HG03354 (cell line): ENCODE measurements at regions not wholly inside any gene's neighbourhood (a gene's known extent, or its start where the extent isn't known, plus 50 kb on each side); places are given as distances from the start of the nearest gene placed in this dataset.
"Not testable (repeated sequence)": the region's sequence is repeated elsewhere in the genome, so short reads cannot be mapped to it uniquely, and the experiment has no call there.

Source experiments
- ATAC-seq: cut with Tn5 transposase; IDR thresholded peaks from one replicate; pipeline ENCODE4 v1.9.1; 2021; ENCODE audit warnings: mild to moderate bottlenecking; ENCODE audit not compliant: unreplicated experiment, poor library complexity, severe bottlenecking

- no peak for ATAC-seq
These were observed 915.4 kb upstream of the FBXO33 start for GRCh38 chr14:40347675-40348074.

- no peak for ATAC-seq
These were observed 914.0 kb upstream of the FBXO33 start for GRCh38 chr14:40346275-40346674.

- no peak for ATAC-seq
These were observed 913.1 kb upstream of the FBXO33 start for GRCh38 chr14:40345334-40345733.

DNA sequence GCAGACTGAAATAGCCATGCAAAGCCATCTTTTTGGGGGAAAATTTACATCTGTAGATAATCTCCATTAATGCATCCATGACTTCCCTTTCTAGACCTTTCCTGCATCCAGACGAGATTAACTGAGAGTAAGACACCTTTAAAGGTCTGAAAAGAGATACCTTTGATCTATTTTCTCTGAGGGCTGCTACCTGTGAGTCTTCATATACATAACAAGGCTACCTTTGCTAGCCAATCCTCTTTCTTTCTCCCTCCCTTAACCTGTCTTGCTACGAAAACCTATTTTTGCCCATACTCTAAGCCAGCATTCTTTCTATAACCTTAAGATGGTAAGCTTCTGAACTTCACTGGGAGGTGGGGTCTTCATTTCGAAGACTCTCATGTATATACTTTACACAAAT, 908.5 kb upstream of the FBXO33 start:
- ATAC-seq, result no peak

- no peak for ATAC-seq
These were observed 904.6 kb upstream of the FBXO33 start for GRCh38 chr14:40336846-40337245.

DNA sequence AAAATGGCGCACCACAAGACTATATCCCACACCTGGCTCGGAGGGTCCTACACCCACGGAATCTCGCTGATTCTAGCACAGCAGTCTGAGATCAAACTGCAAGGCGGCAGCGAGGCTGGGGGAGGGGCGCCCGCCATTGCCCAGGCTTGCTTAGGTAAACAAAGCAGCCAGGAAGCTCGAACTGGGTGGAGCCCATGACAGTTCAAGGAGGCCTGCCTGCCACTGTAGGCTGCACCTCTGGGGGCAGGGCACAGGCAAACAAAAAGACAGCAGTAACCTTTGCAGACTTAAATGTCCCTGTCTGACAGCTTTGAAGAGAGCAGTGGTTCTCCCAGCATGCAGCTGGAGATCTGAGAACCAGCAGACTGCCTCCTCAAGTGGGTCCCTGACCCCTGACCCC, 894.3 kb upstream of the FBXO33 start:
- ATAC-seq, result not testable (repeated sequence)

DNA sequence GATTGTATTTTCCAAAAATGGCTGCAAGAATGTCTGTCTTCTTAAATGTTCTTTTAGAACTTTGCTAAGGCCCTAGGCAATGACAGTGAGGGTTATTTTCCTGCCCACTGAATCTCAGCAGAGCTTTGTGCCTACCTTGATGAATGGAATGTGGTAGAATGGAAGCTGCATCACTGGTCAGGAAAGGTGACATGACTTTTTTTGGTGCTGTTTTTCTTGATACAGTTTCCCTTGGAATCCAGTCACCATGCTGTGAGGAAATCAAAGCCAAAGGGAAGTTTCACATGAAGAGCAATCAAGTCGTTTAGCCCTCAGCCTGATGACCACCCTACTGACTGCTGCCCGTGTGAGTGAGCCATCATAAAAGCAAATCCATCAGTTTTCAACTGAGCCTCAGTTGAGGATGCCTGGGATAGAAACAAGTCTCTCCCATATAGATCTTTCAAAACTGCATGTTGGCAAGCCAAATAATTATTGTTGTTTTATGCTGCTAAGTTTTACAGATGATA, 886.0 kb upstream of the FBXO33 start:
- ATAC-seq, result no peak

GRCh38 chr14:40317690-40318089, 885.5 kb upstream of the FBXO33 start:
- no peak for ATAC-seq

GRCh38 chr14:40312296-40312695, 880.1 kb upstream of the FBXO33 start:
- ATAC-seq, result no peak

- ATAC-seq, result no peak
These were observed 876.9 kb upstream of the FBXO33 start for GRCh38 chr14:40309124-40309523.

DNA sequence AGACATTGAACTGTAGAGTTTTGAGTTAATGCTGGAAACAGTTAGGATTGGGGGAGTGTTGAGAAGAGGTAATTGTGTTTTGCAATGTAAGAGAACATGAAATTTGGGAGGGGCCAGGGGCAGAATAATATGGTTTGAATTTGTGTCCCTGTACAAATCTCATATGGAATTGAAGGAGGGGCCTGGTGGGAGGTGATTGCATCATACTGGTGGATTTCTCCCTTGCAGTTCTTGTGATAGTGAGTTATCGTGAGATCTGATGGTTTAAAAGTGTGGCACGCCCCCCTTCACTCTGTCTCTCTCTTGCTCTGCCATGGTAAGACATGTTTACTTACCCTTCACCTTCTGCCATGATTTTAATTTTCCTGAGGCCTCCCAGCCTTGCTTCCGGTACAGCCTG, 876.0 kb upstream of the FBXO33 start:
- ATAC-seq, result no peak

GRCh38 chr14:40296821-40297220, 864.6 kb upstream of the FBXO33 start:
- no peak for ATAC-seq

DNA sequence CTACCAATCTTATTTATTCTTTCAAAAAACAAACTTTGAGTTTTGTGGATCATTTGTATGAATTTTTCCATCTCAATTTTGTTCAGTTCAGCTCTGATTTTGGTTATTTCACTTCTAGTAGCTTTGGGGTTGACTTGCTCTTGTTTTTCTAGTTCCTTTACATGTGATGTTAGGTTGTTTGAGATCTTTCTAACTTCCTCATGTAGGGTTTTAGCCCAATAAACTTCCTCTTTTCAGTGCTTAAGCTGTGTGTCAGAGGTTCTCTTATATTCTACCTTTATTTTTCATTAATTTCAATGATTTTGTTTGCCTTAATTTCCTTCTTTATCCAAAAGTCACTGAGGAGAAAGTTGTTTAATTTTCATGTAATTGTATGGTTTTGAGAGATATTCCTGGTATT, 860.4 kb upstream of the FBXO33 start:
- ATAC-seq, result no peak

GRCh38 chr14:40282196-40282595, 850.0 kb upstream of the FBXO33 start:
- ATAC-seq, result no peak

DNA sequence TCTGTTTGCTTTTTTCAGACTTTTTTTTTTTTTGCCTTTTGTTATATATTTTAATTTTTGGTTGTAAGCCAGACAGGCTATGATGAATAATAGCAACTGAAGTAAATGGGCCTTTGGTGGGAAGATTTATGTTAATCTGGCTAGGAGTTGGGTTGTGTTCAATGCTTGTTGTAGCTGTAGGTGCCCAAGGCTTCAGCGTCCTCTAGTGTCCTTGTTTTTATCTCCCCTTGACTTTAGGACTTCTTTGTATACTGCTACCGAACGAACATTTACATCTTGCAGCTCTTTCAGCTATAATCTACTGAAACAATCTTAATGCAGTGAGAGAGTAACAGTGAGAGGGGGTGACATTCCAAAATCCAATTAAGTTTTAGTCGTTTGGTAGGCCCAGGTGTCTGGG, 848.4 kb upstream of the FBXO33 start:
- no peak for ATAC-seq

GRCh38 chr14:40273417-40273816, 841.2 kb upstream of the FBXO33 start:
- no peak for ATAC-seq

GRCh38 chr14:40271480-40271879, 839.2 kb upstream of the FBXO33 start:
- no peak for ATAC-seq

GRCh38 chr14:40269436-40269835, 837.2 kb upstream of the FBXO33 start:
- ATAC-seq, result no peak

GRCh38 chr14:40268236-40268635, 836.0 kb upstream of the FBXO33 start:
- no peak for ATAC-seq

GRCh38 chr14:40265096-40265495, 832.9 kb upstream of the FBXO33 start:
- ATAC-seq, result no peak

DNA sequence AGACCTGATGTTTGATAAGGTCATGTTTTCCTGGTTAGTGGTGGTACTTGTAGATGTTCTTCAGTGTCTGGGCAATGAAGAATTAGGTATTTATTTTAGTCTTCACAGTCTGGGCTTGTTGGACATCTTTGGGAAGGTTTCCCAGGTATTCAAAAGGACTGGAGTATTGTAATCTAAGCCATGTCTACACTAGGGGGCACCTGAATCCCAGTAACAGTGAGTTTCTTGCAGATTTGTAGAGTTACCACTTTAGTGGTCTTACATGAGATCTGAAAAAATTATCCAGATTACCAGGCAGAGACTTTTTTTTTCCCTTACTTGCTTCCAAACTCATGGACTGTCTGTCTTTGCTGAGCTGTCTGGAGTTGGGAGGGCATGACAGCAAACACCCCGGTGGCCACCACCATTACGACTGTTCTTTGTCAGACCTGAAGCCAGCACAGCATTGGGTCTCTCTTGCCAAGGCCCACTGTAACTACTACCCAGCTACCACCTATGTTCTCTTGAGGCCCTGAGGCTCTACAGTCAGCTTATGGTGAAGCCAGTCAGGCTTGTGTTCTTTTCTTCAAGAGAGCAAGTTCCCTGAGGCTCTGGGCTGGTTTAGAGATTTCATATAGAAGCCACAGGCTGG, 820.7 kb upstream of the FBXO33 start:
- no peak for ATAC-seq

GRCh38 chr14:40248671-40249070, 816.4 kb upstream of the FBXO33 start:
- ATAC-seq, result no peak
